K562 (cell line): ENCODE measurements at regions not wholly inside any gene's neighbourhood (a gene's known extent, or its start where the extent isn't known, plus 50 kb on each side); places are given as distances from the start of the nearest gene placed in this dataset.

Source experiments
- ATAC-seq: fragments of 200-7000 bp; cut with Tn5 transposase; 3 replicates; pipeline ENCODE4 v1.9.1; 2020; ENCODE audit warnings: moderate library complexity
- BruUV-seq: library from RNA; stranded (reverse); fragments of 400-500 nt; replicated peaks from 2 replicates; lab custom pipeline; 2021; lab: Mats Ljungman, UMichigan
- CTCF ChIA-PET: fragments of 300-600 bp; formaldehyde crosslinking; extraction: SDS; loops from one replicate; lab custom pipeline; 2021; ENCODE audit warnings: low intra/inter-chr PET ratio; lab: Yijun Ruan, JAX
- POLR2A ChIA-PET: fragments of 300-600, 350-650 bp; sonication (Branson Sonifier 250); formaldehyde crosslinking; extraction: SDS; loops from one replicate; lab custom pipeline; 2021; ENCODE audit warnings: antibody characterized with exemption, inconsistent platforms; lab: Yijun Ruan, JAX
- DNase-seq, 4 experiments: peaks; one replicate each; pipeline versions ENCODE4 v3.0.0 to v3.0.0-alpha.2; 2011 to 2018; ENCODE audit warnings: low spot score in 3 of 4, mixed read lengths in 3 of 4; ENCODE audit errors: extremely low read depth in 1 of 4
- FAIRE-seq: peaks from 2 replicates; lab custom pipeline; 2011; peaks lifted over from hg19 to GRCh38; lab: Jason Lieb, UNC
- H2AFZ ChIP-seq: 2 replicates; pipeline ENCODE4 v1.6.0; 2011; ENCODE audit warnings: low read depth, low read length, control low read depth, inconsistent platforms
- H3K27ac ChIP-seq: fragments of 200-600 bp; 3 replicates; pipeline ENCODE4 v1.8.0; 2011; ENCODE audit warnings: low read depth, mild to moderate bottlenecking, control low read depth, inconsistent platforms, low read length, moderate library complexity, mixed read lengths; ENCODE audit errors: extremely low read depth
- H3K27me3 ChIP-seq, 2 experiments: fragments of 300-600 bp in 1 of 2; 2 replicates in 1 of 2; 3 replicates in 1 of 2; pipeline versions ENCODE4 v1.6.0 to v1.8.0; 2011; ENCODE audit warnings: inconsistent platforms in 2 of 2, low read length in 2 of 2, mild to moderate bottlenecking in 1 of 2, mixed read lengths in 1 of 2, moderate library complexity in 1 of 2; ENCODE audit not compliant: control insufficient read depth in 2 of 2, insufficient read depth in 2 of 2
- H3K36me3 ChIP-seq: fragments of 300-600 bp; 3 replicates; pipeline ENCODE4 v1.8.0; 2011; ENCODE audit warnings: mild to moderate bottlenecking, low read length, inconsistent platforms; ENCODE audit not compliant: control insufficient read depth, insufficient read depth
- H3K4me1 ChIP-seq, 2 experiments: fragments of 200-600 bp in 1 of 2; replicated peaks in 1 of 2; 2 replicates in 1 of 2; 3 replicates in 1 of 2; pipeline versions ENCODE4 v1.5.1 to v1.8.0; 2011; ENCODE audit warnings: inconsistent platforms in 2 of 2, low read length in 2 of 2, mild to moderate bottlenecking in 1 of 2, mixed read lengths in 1 of 2, moderate library complexity in 1 of 2; ENCODE audit not compliant: control insufficient read depth in 2 of 2, insufficient read depth in 2 of 2
- H3K4me2 ChIP-seq: 2 replicates; pipeline ENCODE4 v1.6.1; 2011; ENCODE audit warnings: low read length, control low read depth, inconsistent platforms, mixed read lengths; ENCODE audit not compliant: insufficient read depth
- H3K4me3 ChIP-seq: fragments of 200-600 bp; sonication (generic), shearing (Covaris generic); 2 replicates; pipeline ENCODE4 v1.5.1; 2016; ENCODE audit warnings: control low read depth, inconsistent platforms
- H3K79me2 ChIP-seq: fragments of 200-600 bp; 3 replicates; pipeline ENCODE4 v1.8.0; 2011; ENCODE audit warnings: low read length, inconsistent platforms; ENCODE audit not compliant: control insufficient read depth, insufficient read depth
- H3K9ac ChIP-seq, 2 experiments: 2 replicates each; pipeline versions ENCODE4 v1.6.0 to v1.6.1; 2011; ENCODE audit warnings: low read depth in 2 of 2, low read length in 2 of 2, control low read depth in 1 of 2, inconsistent platforms in 1 of 2, mild to moderate bottlenecking in 1 of 2, mixed read lengths in 1 of 2; ENCODE audit not compliant: insufficient read depth in 1 of 2
- H3K9me1 ChIP-seq: one replicate; pipeline ENCODE4 v1.6.0; 2011; ENCODE audit warnings: inconsistent platforms, mild to moderate bottlenecking, low read length, moderate library complexity; ENCODE audit not compliant: control insufficient read depth, insufficient read depth
- H3K9me3 ChIP-seq: replicated peaks from 2 replicates; pipeline ENCODE4 v1.5.1; 2011; ENCODE audit warnings: low read depth, low read length, inconsistent platforms; ENCODE audit not compliant: control insufficient read depth, insufficient read depth
- H4K20me1 ChIP-seq: replicated peaks from 2 replicates; pipeline ENCODE4 v1.6.1; 2011; ENCODE audit warnings: low read length, inconsistent platforms, mixed read lengths; ENCODE audit not compliant: control insufficient read depth, insufficient read depth
- ARNT ChIP-seq, 2 experiments: fragments of 450-650 bp; IDR thresholded peaks; 2 replicates each; pipeline ENCODE4 v1.6.1; 2016; ENCODE audit warnings: mild to moderate bottlenecking in 1 of 2
- EP300 ChIP-seq: IDR thresholded peaks from 2 replicates; pipeline ENCODE4 v1.6.1; 2012; ENCODE audit warnings: low read length, improper control_type of control experiment
- HNRNPL ChIP-seq: fragments of 200-400 bp; formaldehyde crosslinking; IDR thresholded peaks from 2 replicates; pipeline ENCODE4 v1.6.1; 2017; ENCODE audit warnings: low read depth, mild to moderate bottlenecking, low read length
- MCM7 ChIP-seq, 2 experiments: fragments of 450-650 bp; IDR thresholded peaks; 2 replicates each; pipeline ENCODE4 v1.6.1; 2016 to 2018
- PHF8 ChIP-seq: fragments of 200-600 bp; sonication (generic); IDR thresholded peaks from 2 replicates; pipeline ENCODE4 v1.6.1; 2012; ENCODE audit warnings: mixed run types, mild to moderate bottlenecking, inconsistent platforms, low read length, moderate library complexity, borderline replicate concordance
- POLR2A ChIP-seq: fragments of 450-650 bp; conservative IDR thresholded peaks from 2 replicates; pipeline ENCODE4 v1.6.1; 2016
- RNF2 ChIP-seq: sonication (generic); IDR thresholded peaks from 2 replicates; pipeline ENCODE4 v1.6.1; 2016
- SMARCA5 ChIP-seq: fragments of 450-650 bp; IDR thresholded peaks from 2 replicates; pipeline ENCODE4 v1.6.1; 2016
- ZNF23 ChIP-seq: fragments of 250-450 bp; sonication (Bioruptor Pico); IDR thresholded peaks from 2 replicates; pipeline ENCODE4 v1.4.0; 2020; ENCODE audit warnings: mild to moderate bottlenecking
- WGBS: fragments of 100-300 bp; shearing (Covaris generic); methylation state at CpG from one replicate; pipeline ENCODE4 v1.1.6; 2016; ENCODE audit warnings: low coverage, mixed read lengths; ENCODE audit not compliant: insufficient coverage; ENCODE audit errors: missing lambda C conversion rate; 5-methylcytosine and 5-hydroxymethylcytosine counted together
- in situ Hi-C: fragments of 300-500 bp; cut with MboI; formaldehyde crosslinking; loops from 4 replicates; pipeline ENCODE4 v1.15.0; 2018; ENCODE audit warnings: inconsistent platforms, mixed read lengths
- intact Hi-C: fragments of 100-400 bp; cut with micrococcal nuclease; formaldehyde crosslinking; loops from 2 replicates; pipeline ENCODE4 v1.14.2; 2022
- TF ChIP-seq, protein P1 (sequence below): fragments of 250-450 bp; sonication (Bioruptor Pico); IDR thresholded peaks from 2 replicates; pipeline ENCODE4 v1.5.0; 2020; ENCODE audit warnings: mild to moderate bottlenecking
- TF ChIP-seq, protein P2 (sequence below): fragments of 250-450 bp; sonication (Bioruptor Pico); IDR thresholded peaks from 2 replicates; pipeline ENCODE4 v1.8.0; 2021; ENCODE audit warnings: moderate library complexity, mild to moderate bottlenecking, inconsistent platforms

DNA sequence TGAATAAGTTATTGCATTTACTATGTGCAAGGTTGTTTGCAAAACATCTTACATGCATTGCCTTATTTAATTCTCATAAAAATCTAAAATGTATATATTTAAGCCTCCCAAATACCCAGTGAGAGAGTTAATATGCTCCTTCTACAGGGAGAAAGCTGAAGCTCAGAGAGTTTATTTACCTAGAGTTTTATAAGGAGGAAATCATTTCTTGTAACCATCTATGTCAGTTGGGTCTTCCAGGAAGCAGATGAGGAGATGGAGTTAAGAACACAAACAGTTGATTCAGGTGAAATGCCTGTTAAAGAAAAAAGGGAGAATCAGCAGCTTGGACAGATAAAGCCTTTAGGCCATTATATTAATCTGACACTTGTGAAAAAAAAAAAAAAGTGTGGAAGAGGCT, 62.6 kb upstream of the DHX40 start:
- in situ Hi-C loops = no loop called here

DNA sequence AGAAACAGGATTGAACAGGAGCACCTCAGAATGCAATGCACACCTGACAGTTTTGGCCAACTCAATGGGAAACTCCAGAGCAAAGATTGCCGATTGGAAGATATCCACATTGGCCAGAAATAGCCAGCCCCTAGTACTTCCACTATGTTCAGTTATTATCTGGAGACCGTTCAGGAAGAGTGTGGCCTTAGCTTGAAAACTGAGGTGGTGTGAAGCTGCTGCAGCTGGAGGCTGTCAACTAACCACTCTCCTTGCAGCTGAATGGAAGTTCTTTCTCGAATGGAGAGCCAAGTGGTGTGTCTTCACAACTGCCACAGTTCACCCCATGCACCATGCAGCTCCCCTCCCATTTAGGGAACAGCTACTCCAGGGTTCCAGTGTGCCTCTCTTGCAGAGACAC, 61.9 kb upstream of the DHX40 start:
- ATAC-seq (no peak), FAIRE-seq (no peak), DNase-seq (no peak)
- Histone ChIP-seq H4K20me1 (no peaks in the 10 kb centered on the region), H2AFZ (no peak overlapping the region), H3K9ac (no peak overlapping the region), H3K4me1 (no peaks in the 10 kb centered on the region; a peak in 1 of 5 replicates), H3K4me3 (no peak overlapping the region), H3K27ac (no peak overlapping the region), H3K4me2 (no peak overlapping the region), H3K9me1 (no peaks in the 10 kb centered on the region), H3K27me3 (peaks cover 1 to 6% of the 10 kb centered on the region in 2 experiments), H3K79me2 (no peaks in the 10 kb centered on the region), H3K9me3 (no peaks in the 10 kb centered on the region), H3K36me3 (no peaks in the 10 kb centered on the region)
- POLR2A ChIA-PET = no interaction called here
- no peak for TF ChIP-seq SMARCA5
- TF ChIP-seq, protein P1, sequence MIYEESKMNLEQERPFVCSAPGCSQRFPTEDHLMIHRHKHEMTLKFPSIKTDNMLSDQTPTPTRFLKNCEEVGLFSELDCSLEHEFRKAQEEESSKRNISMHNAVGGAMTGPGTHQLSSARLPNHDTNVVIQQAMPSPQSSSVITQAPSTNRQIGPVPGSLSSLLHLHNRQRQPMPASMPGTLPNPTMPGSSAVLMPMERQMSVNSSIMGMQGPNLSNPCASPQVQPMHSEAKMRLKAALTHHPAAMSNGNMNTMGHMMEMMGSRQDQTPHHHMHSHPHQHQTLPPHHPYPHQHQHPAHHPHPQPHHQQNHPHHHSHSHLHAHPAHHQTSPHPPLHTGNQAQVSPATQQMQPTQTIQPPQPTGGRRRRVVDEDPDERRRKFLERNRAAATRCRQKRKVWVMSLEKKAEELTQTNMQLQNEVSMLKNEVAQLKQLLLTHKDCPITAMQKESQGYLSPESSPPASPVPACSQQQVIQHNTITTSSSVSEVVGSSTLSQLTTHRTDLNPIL (CRISPR knock-in tag) = no peak
- no peak for TF ChIP-seq POLR2A
- no peak for TF ChIP-seq PHF8
- TF ChIP-seq ARNT (IDR thresholded peaks at IDR 0.05) = no peak
- no peak for TF ChIP-seq EP300
- no peak for TF ChIP-seq HNRNPL
- 2% methylated on average over 3 of the region's 3 CpGs for WGBS
- intact Hi-C loops (no loop called here), in situ Hi-C loops (no loop called here)
- no TSS peak for BruUV-seq
- CTCF ChIA-PET = no interaction called here

More for the DNA sequence above, 62.6 kb upstream of the DHX40 start:
- TF ChIP-seq, protein P2, sequence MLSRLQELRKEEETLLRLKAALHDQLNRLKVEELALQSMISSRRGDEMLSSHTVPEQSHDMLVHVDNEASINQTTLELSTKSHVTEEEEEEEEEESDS = no peak
- TF ChIP-seq RNF2 = no peak
- no peak for TF ChIP-seq MCM7 (IDR thresholded peaks at IDR 0.05)
- no peak for TF ChIP-seq ZNF23 (CRISPR knock-in tag)
- H3K27me3 ChIP-seq = peaks cover 0 to 9% of the 10 kb centered on the region in 2 experiments; a peak in 4 of 5 replicates
- H3K36me3 ChIP-seq = no peaks in the 10 kb centered on the region
- no peak for ATAC-seq
- FAIRE-seq = no peak
- H3K27ac ChIP-seq = no peak overlapping the region
- no TSS peak for BruUV-seq
- intact Hi-C loops = no loop called here
- no peak overlapping the region for H3K4me3 ChIP-seq
- no peak overlapping the region for H3K4me2 ChIP-seq
- no peaks in the 10 kb centered on the region for H4K20me1 ChIP-seq
- H3K9me1 ChIP-seq = no peaks in the 10 kb centered on the region
- no peaks in the 10 kb centered on the region for H3K79me2 ChIP-seq
- H2AFZ ChIP-seq = no peak overlapping the region
- ChIA-PET CTCF (no interaction called here), POLR2A (no interaction called here)
- H3K9ac ChIP-seq = no peak overlapping the region
- DNase-seq = no peak
- H3K4me1 ChIP-seq = no peaks in the 10 kb centered on the region; a peak in 1 of 5 replicates
- H3K9me3 ChIP-seq = no peaks in the 10 kb centered on the region
